HUES6 (cell line): ENCODE measurements at regions not wholly inside any gene's neighbourhood (a gene's known extent, or its start where the extent isn't known, plus 50 kb on each side); places are given as distances from the start of the nearest gene placed in this dataset.

Source experiments
- H3K27ac ChIP-seq: 2 replicates; pipeline ENCODE4 v1.7.0; 2013; ENCODE audit warnings: low read depth, mild to moderate bottlenecking, low read length, inconsistent platforms
- H3K27me3 ChIP-seq: 2 replicates; pipeline ENCODE4 v1.6.1; 2013; ENCODE audit warnings: low read length; ENCODE audit not compliant: control insufficient read depth, insufficient read depth
- H3K36me3 ChIP-seq: 2 replicates; pipeline ENCODE4 v1.6.1; 2013; ENCODE audit warnings: low read length; ENCODE audit not compliant: control insufficient read depth, insufficient read depth
- H3K4me1 ChIP-seq: 2 replicates; pipeline ENCODE4 v1.6.1; 2013; ENCODE audit warnings: low read length; ENCODE audit not compliant: control insufficient read depth, insufficient read depth
- H3K4me3 ChIP-seq: 2 replicates; pipeline ENCODE4 v1.5.1; 2013; ENCODE audit warnings: low read depth, low read length
- H3K9ac ChIP-seq: one replicate; pipeline ENCODE4 v1.6.1; 2013; ENCODE audit warnings: mild to moderate bottlenecking, low read length
- H3K9me3 ChIP-seq: 2 replicates; pipeline ENCODE4 v1.6.1; 2013; ENCODE audit warnings: low read depth, low read length; ENCODE audit not compliant: control insufficient read depth, insufficient read depth

- Histone ChIP-seq H3K4me3 (no peak overlapping the region), H3K36me3 (no peaks in the 10 kb centered on the region), H3K27ac (no peak overlapping the region), H3K4me1 (peaks cover 11% of the 10 kb centered on the region; the same call in 1 of the 2 replicates), H3K27me3 (no peaks in the 10 kb centered on the region), H3K9ac (no peak overlapping the region), H3K9me3 (no peaks in the 10 kb centered on the region)
These were observed 76.1 kb upstream of the ATP11B start for GRCh38 chr3:182717216-182717615.

- no peaks in the 10 kb centered on the region for H3K27me3 ChIP-seq
- H3K9ac ChIP-seq = no peak overlapping the region
- no peak overlapping the region for H3K4me3 ChIP-seq
- H3K9me3 ChIP-seq = no peaks in the 10 kb centered on the region
- H3K4me1 ChIP-seq = peaks cover 19% of the 10 kb centered on the region; the same call in 1 of the 2 replicates
- H3K36me3 ChIP-seq = no peaks in the 10 kb centered on the region
- no peak overlapping the region for H3K27ac ChIP-seq
These were observed 70.4 kb upstream of the ATP11B start for GRCh38 chr3:182722907-182723306.

DNA sequence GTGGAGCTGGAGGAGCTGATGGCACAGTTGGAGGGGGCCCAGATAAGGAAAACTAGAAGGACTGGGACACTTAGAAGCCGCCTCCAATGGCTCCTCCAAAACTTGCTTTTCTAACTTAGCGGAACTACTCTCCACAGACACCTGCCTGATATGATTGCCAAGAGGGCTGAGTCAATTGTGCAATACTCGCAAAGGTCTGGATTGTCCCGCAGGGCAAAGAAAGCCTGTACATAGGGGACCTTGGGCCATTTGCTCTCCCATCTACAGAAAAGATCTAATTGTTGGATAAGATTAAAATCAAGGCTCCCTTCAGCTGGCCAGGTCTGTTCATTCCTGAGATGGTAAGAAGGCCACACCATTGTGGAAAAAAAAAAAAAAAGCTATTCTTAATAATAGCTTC lies 69.7 kb upstream of the ATP11B start:
- Histone ChIP-seq H3K27ac (no peak overlapping the region), H3K27me3 (no peaks in the 10 kb centered on the region), H3K4me1 (peaks cover 19% of the 10 kb centered on the region; the same call in 1 of the 2 replicates), H3K9ac (no peak overlapping the region), H3K9me3 (no peaks in the 10 kb centered on the region), H3K4me3 (no peak overlapping the region), H3K36me3 (no peaks in the 10 kb centered on the region)

GRCh38 chr3:182725372-182726251 lies 67.7 kb upstream of the ATP11B start:
- Histone ChIP-seq H3K36me3 (no peaks in the 10 kb centered on the region), H3K4me3 (no peak overlapping the region), H3K9me3 (no peaks in the 10 kb centered on the region), H3K9ac (peak overlapping the region; percentile 42), H3K27me3 (no peaks in the 10 kb centered on the region), H3K4me1 (peaks cover 19% of the 10 kb centered on the region; the same call in 1 of the 2 replicates), H3K27ac (no peak overlapping the region; the same call in 1 of the 2 replicates)

- H3K4me3 ChIP-seq = no peak overlapping the region
- H3K9ac ChIP-seq = peak overlapping the region; percentile 6
- H3K36me3 ChIP-seq = no peaks in the 10 kb centered on the region
- H3K4me1 ChIP-seq = peaks cover 19% of the 10 kb centered on the region; the same call in 1 of the 2 replicates
- no peak overlapping the region; the same call in 1 of the 2 replicates for H3K27ac ChIP-seq
- H3K9me3 ChIP-seq = no peaks in the 10 kb centered on the region
- H3K27me3 ChIP-seq = no peaks in the 10 kb centered on the region
These were observed 66.8 kb upstream of the ATP11B start for GRCh38 chr3:182726258-182727142.

GRCh38 chr3:182728238-182728637 lies 65.1 kb upstream of the ATP11B start:
- Histone ChIP-seq H3K27ac (no peak overlapping the region), H3K4me3 (no peak overlapping the region), H3K9ac (no peak overlapping the region), H3K9me3 (no peaks in the 10 kb centered on the region), H3K36me3 (no peaks in the 10 kb centered on the region), H3K27me3 (no peaks in the 10 kb centered on the region), H3K4me1 (peaks cover 19% of the 10 kb centered on the region; the same call in 1 of the 2 replicates)

DNA sequence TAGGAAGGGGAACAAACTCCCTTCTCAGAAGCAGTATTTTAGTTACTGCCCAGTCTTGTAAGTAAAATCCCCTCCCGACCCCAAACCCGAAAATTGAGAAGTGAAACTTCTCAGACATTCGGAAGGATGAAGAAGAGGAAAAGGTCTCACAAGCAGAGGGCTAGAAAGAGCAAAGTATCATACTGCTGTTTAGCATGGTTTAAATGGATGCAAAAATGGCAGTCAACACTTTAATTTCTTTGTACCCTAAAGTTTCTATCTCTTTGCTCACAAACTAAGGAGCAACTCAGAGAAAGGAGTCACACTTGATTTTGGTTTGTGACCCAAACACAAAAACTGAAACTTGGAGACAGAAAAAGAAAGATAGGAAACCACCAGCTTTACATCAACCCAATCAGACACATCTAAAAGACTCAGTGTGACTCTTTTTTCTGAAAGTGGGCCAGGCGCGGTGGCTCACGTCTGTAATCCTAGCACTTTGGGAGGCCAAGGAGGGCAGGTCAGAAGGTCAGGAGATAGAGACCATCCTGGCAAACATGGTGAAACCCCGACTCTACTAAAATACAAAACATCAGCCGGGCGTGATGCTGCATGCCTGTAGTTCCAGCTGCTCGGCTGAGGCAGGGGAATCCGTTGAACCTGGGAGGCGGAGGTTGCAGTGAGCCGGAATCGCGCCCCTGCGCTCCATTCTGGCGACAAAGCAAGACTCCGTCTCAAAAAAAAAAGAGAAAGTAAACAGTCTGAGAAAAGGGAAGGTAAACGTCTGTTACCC lies 63.2 kb upstream of the ATP11B start:
- peaks cover 19% of the 10 kb centered on the region; the same call in 1 of the 2 replicates for H3K4me1 ChIP-seq
- no peak overlapping the region for H3K4me3 ChIP-seq
- H3K9me3 ChIP-seq = no peaks in the 10 kb centered on the region
- H3K27ac ChIP-seq = no peak overlapping the region
- H3K27me3 ChIP-seq = no peaks in the 10 kb centered on the region
- H3K36me3 ChIP-seq = no peaks in the 10 kb centered on the region
- H3K9ac ChIP-seq = no peak overlapping the region

DNA sequence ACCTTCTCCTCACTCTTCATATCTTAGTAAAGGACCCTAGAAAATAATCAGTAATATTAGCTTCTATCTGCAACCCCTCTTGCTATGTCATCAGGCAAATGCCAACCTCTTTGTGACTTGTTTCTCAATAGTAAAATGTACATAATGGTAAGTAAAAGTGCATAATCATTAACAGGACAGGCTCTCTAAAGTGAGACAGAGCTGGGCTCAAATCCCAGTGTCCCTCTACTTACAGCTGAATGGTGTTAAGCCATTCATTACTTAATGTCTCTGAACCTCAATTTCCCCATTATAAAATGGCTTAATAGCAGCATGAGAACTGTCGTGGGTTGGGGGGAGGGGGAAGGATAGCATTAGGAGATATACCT lies 62.6 kb upstream of the ATP11B start:
- Histone ChIP-seq H3K27me3 (no peaks in the 10 kb centered on the region), H3K27ac (no peak overlapping the region), H3K9ac (no peak overlapping the region), H3K9me3 (no peaks in the 10 kb centered on the region), H3K4me1 (peaks cover 14% of the 10 kb centered on the region; the same call in 1 of the 2 replicates), H3K36me3 (no peaks in the 10 kb centered on the region), H3K4me3 (no peak overlapping the region)

- H3K27ac ChIP-seq = no peak overlapping the region
- H3K9ac ChIP-seq = no peak overlapping the region
- H3K9me3 ChIP-seq = no peaks in the 10 kb centered on the region
These were observed 61.5 kb upstream of the ATP11B start for GRCh38 chr3:182731764-182732163.

GRCh38 chr3:182732232-182733015 lies 60.9 kb upstream of the ATP11B start:
- H3K27me3 ChIP-seq = no peaks in the 10 kb centered on the region
- H3K9ac ChIP-seq = no peak overlapping the region
- H3K4me3 ChIP-seq = no peak overlapping the region
- no peaks in the 10 kb centered on the region for H3K4me1 ChIP-seq
- no peaks in the 10 kb centered on the region for H3K36me3 ChIP-seq
- H3K9me3 ChIP-seq = no peaks in the 10 kb centered on the region
- no peak overlapping the region for H3K27ac ChIP-seq

More at GRCh38 chr3:182731764-182732163, 61.5 kb upstream of the ATP11B start:
- Histone ChIP-seq H3K27me3 (no peaks in the 10 kb centered on the region), H3K4me1 (peaks cover 3% of the 10 kb centered on the region; the same call in 1 of the 2 replicates), H3K4me3 (no peak overlapping the region), H3K36me3 (no peaks in the 10 kb centered on the region)
